ENCODE measurements at regions not wholly inside any gene's neighbourhood (a gene's known extent, or its start where the extent isn't known, plus 50 kb on each side); places are given as distances from the start of the nearest gene placed in this dataset.

GRCh38 chr1:30345491-30346130 is 377.8 kb downstream of the MATN1 start:
- no peak for DNase-seq

GRCh38 chr1:30343562-30343961 is 379.8 kb downstream of the MATN1 start:
- DNase-seq: no peak

DNA sequence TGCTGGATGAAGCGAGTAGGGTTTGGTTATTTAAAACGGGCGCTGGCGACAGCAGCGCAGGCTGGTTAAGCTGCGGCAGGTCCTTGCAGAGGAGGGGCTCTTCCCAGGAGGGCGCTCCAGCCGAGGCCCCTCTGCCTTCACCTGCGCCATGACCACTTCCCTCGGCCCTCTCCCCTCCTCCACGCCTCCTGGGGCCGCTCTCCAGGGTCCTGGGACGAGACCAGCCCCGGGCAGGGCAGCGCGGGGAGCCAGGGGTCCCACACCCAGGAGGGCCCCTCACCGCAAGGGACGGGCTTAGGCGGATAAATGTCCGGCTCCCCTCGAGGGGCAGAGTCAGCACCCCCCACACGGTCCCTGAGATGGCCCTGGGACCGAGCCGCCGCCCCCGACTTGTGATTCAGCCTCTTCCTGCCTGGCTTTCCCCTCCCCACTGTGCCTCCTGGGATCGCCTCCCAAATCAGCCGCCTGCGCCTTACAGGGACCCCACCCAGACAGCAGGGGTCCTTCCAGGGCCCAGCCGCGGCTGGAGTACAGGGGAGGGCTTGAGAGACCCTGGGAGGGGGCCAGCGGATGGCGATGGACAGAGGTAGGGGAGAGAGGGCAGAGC is 380.7 kb downstream of the MATN1 start:
- no peak for DNase-seq

- DNase-seq: no peak
These were observed 382.5 kb downstream of the MATN1 start for GRCh38 chr1:30340934-30341333.

DNA sequence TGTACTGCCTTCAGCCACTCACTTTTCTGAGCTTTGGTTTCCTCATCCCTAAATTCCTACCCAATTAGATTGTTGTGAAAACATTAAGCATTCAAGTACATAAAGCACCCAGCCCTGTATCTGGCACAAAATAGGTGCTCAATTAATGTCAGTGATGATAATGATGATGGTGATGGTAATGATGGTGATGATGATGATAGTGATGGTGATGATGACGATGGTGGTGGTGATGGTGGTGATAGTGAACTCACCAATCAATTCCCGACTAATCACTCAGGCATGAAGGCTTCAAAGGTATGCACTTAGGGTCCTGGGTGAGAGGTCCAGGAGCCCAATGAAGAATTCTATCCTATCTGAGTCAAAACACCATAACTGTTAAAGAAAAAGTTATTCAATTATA is 383.5 kb downstream of the MATN1 start:
- no peak for DNase-seq

GRCh38 chr1:30338765-30339164 is 384.6 kb downstream of the MATN1 start:
- DNase-seq: no peak

GRCh38 chr1:30337324-30337620 is 386.1 kb downstream of the MATN1 start:
- no peak for DNase-seq

DNA sequence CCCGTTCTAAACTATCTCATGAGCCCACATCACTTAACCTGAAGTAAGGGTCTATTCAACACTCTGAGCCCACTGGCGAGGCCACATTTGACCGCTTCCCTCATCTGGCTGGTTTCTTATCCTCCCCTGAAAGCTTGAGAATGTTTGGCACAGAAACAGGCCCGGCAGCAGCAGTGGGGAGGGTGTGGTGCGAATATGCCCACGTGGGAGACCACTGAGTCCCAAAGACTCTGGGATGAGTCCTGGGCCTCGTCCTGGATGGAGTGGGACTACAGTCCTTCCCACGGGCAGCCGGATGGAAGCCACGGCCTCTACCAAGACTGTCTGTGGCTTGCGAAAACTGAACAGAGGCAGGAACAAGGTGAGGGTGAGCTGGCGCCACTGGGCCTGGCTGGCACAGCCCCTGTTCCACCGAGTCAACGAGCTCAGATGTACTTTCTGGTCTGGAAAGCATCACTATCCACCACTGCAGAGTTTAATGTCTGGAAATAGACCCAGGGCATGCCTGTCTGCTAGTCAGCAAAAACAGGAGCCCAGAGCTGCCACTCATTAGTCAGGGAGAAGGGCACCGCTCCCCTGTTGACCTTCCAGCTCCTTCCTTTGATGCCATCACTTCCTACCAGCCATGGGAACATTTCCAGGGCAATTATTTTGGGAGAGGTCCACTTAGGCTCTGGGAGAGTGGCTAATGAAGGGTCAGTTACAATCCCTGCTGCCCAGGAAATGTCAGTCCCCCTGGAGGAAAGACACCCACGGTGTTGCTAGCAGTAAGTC is 386.6 kb downstream of the MATN1 start:
- no peak for DNase-seq

- DNase-seq: no peak
These were observed 387.4 kb downstream of the MATN1 start for GRCh38 chr1:30335997-30336390.

GRCh38 chr1:30335389-30335996 is 387.9 kb downstream of the MATN1 start:
- DNase-seq: no peak

DNA sequence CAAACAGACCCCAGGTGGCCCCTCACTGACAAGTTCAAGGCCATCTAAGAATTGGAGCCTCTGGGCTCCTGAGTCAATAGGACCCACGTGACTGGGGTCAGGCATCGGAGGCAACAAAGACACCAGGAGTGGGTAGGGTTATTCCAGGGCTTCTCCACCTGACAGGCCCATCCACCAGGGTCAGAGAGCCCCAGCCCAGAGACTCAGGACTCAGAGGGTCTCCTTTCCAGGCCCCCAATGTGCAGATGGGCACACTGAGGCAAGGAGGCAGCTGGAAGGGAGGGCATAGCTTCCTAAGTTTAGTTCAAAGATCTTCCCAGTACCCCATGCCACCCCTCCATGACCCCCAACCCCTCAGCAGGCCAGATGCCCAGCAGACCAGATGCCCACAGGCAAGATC is 388.6 kb downstream of the MATN1 start:
- DNase-seq: no peak

DNA sequence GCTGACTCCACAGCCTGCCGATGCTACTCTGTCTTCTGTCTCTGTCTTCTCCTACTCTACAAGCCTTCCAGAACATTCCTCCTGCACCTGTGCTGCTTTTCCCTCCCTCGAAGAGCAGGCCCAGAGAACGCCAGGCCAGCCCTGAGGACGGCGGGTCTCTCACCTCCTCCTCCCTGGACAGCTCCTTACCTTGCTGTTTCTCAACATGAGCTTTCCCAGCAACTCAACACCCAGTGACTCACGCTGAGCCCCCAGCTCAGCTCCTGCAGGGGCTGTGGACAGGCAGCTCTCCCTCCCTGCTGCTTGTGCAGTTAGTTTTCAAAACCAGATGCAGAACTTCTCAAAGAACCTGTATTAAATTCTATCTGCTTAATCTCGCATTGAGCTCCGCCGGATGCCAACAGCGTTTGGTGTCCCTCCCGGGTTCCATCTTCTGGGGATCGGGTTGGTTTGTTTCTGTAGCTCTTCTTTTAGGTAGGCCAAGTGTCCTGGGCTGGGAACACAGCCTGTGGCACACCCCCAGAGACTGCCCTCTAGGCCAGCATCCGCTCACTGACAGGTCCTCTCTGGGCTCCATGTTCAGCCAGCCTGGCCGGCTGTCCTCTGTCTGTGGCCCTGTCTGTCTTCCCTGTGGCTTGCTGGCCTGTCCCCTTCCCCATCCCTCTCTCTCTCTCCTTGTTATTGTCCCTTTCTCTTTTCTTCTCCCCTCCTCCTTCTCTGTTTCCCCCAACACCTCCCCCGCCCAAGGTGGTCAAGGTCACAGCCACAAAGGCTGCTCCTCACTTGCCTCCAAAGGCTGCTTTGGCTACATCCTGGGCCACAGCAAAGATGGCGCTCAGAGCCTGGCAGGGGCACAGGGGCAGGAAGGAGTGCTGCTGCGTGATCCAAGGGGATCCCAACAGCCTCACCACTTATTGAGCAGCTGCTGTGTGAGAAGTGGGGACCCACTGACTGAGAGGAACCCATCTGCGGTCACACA is 391.0 kb downstream of the MATN1 start:
- DNase-seq: no peak

GRCh38 chr1:30331415-30332065 is 391.8 kb downstream of the MATN1 start:
- DNase-seq: no peak

DNA sequence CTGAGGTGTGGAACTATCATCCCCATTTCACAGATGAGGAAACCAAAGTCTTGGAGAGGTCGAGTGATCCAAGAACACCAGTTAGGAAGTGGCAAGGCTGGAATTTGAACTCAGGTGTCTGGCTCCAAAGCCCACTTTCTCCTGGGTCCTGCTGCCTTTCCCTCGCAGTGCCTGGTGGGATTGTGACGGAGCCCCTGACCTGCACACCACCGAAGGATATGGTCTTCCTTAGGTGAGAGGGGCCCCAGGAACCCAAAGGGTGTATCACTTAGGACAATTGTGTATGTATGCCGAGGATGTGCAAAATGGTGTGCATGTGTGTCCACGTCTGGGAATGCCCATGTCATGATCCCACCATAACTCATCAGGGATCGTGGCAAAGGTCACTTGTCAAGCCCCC is 392.7 kb downstream of the MATN1 start:
- DNase-seq: no peak

DNA sequence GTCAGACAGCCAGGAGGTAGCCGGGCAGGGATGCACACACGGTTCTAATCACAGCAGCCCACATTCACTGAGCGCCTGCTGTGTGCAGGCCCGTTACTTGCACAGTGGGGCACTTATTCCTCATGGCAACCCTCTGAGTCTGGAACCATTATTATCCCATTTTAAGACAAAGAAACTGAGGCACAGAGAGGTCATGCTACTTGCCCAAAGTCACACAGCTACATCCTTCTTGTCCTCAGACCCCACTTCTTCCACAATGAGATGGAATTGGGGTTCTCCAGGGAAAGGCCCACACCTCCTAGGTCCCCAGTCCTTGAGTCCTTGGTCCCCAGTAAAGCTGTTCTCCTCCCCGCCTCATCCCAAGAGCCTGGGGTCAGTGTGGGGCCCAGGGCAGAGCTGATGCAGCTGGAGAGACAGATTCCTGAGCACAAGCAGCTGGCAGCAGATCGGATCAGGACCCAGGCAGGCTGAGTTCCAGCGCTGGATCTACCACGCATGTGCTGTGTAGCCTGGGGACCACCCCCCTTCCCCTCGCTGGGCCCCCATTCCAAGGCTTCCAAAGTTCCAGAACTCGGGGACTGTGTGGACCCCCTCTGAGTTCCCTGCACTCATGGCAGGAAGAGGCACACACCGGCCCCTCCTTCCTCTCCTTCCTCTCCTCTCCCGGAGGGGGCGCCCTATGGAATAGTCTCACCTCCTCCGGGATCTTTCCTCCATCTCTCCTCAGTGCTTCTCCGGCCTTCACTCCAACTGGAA is 393.4 kb downstream of the MATN1 start:
- DNase-seq: no peak

DNA sequence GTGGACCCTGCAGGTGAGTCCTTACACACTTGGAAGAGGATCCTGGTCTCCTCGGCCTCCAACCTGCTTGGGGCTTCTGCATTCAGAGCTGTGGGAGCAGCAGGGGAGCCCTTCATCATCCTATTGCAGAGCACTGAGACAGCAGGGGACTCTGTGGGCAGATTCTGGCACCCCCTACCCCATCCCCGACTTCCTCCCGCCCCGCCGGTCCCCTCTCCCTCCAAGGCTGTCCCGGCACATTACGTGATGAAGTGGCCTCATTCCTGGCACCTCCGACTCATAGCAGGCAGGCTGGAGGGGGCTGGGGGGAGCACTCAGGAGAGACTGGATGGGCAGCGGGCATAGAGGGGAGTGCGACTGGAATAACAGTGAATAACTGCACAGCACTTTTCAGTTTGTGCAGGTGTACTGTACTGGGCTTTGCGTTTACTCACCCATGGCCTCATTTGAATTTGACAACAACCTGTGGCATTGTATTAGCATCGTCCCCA is 394.1 kb downstream of the MATN1 start:
- DNase-seq: no peak

DNA sequence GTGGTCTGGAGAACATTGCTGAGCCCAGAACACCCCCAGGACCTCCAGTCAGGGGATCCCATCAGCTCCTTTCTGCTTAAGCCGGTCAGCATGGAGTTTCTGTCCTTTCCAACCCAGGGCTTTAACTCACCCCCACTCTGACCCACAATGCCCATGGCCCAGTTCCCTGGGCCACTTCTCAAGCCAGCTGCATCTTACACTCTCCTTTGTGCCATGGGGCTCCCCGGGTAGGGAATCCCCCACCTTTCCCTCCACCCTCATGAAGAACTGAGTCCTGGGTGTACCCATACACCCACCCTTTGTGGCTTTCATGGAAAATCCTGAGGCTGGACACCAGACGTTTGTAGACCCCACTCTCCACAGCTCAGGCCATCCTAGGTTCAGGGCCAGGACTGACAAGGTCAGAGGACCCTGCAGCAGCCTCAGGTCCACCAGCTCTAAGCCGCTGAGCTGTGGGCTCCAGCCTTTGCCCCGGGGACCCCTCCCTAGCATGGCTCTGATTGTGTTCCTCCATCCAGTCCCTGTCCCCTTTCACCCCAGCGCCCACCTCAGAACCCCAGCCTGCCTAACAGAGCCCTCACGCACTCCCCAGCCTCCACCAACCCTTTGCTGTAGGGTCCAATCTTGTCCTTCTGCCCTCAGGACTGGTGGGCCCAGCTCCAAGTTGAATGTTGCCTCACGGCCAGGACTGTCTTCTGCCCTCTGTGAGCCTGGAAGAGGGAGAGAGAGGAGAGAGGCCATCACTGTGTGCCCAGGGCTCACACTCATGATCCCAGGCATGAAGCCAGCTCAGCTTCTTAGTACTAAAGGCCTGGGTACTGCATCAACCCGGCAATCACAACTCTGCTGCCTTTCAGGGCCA is 394.8 kb downstream of the MATN1 start:
- DNase-seq: no peak

- no peak for DNase-seq
These were observed 395.4 kb downstream of the MATN1 start for GRCh38 chr1:30328100-30328370.

DNA sequence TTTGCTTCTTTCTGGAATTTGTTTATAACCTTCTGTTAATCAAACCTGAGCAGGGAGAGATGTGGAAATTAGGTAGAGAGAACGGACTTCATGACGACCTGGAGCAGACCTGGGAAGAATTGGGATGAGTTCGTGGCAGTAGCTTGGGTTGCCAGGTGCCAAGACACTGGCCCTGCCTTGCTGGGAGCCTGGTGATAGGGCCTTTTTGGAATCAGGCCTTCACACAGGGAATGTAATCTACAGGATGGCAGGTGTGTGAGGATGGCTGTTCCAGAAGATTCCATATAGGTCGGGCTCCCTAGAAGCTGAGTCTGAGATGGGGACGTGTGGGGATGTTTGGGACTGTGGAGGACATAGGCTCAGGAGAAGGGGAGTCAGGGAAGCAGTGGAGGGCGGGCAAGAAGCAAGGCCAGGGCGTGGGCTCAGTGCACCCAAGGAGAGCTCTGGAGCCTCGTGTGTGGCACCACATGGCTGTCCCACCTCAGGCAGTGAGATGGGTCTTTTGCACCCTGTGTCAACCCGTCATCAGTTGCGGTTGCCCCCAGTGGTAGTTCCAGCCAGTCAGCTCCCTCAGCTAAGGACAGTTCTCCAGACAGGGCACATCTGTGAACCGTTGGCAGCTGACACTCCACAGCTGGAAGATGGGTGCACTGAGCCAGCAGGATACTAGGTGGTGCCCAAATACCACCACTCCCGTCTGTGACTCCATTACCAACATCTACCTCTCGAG is 395.9 kb downstream of the MATN1 start:
- DNase-seq: no peak

DNA sequence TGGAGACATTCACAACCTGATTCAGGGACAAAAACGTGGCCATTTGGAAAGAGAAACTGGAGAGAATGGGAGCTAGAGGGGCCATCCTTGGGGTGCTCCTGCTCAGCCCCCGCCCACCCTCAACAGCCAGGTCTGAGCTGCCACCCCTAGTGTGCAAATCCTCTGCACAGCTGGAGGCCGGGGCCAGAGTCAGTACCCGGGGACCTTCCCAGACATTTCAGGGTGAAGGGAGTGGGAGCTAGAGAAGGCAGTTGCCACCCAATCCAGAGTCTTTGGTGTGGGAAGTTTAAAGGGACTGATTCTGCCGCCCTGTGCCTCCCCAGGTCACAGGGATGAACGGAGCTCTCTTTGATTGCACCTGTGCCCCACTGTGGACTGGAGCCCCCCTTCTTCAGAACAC is 397.4 kb downstream of the MATN1 start:
- no peak for DNase-seq
